T-helper 1 cell treated with Interleukin-12 subunit alpha and Interleukin-12 subunit beta and Interleukin-4 antibody, amounts not matched to agents 30 ng/mL and 1 ng/mL, for 36 hours (primary cell): ENCODE measurements at regions not wholly inside any gene's neighbourhood (a gene's known extent, or its start where the extent isn't known, plus 50 kb on each side); places are given as distances from the start of the nearest gene placed in this dataset.
"Not testable (repeated sequence)": the region's sequence is repeated elsewhere in the genome, so short reads cannot be mapped to it uniquely, and the experiment has no call there.

ENCODE experiments used
- intact Hi-C: fragments of 100-400 bp; cut with micrococcal nuclease; formaldehyde crosslinking; loops from one replicate; pipeline ENCODE4 v1.15.1; 2024

GRCh38 chr3:164387236-164387635 lies 691.1 kb downstream of the SI start:
- intact Hi-C loops = no loop called here

DNA sequence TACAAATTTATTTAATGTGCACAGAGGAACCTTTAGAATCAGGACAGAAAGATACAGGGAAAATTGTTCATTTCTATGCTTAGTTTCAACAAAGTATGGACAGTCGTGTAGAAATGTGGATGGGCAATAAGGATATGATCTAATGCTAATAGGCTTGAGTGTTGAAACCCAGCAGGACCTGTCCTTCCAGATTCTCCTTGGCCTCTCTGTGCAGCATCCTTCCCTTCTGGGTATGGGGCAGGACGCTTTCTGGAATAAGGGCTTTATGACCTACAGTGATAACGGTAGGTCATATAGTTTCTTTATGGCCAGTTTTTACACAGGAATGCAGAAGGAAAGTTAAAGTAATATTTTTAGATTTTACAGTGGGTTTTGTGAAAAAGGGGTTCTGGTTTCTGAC lies 698.1 kb downstream of the SI start:
- intact Hi-C loops = no loop called here

DNA sequence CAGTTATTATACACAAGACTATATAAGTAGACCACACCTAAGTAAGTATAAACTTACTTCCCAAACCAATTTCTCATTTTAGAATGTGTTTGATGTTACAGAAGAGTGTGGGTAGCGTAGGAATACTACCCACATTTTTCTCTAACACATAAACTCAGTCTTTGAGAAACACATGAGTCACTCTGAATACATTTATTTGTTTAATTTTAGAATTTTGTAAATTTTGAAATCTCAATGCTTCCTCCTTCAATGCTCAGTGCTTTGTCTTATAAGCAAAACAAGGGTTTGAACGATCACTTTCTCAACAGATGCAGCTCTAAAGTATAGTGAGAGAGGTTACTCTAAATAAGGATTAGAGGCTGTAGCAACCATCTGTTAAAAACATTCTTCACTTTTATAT lies 700.8 kb downstream of the SI start:
- intact Hi-C loops = no loop called here

- intact Hi-C loops = no loop called here
Measured at GRCh38 chr3:164375995-164376394, 702.3 kb downstream of the SI start.

DNA sequence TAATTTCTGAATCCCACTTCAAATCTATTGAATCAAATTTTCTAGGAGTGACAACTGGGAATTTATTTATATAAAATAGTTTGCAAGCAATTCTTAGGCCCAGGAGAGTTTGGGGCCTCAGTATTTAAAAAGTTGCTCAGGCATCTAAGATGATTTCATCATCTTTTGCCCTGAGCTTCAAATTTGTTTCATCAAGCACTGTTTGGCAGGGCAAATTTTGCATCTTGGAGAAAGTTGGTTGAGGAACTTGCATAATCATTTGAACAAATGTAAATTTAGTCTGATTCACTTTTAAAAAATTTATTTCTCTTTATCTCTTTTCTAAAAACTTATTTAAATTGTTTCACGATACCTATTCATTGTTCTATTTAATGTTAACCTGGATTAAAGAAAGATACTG lies 702.8 kb downstream of the SI start:
- intact Hi-C loops = no loop called here

- intact Hi-C loops = no loop called here
Measured at GRCh38 chr3:164371681-164372080, 706.6 kb downstream of the SI start.

GRCh38 chr3:164370970-164371369 lies 707.3 kb downstream of the SI start:
- intact Hi-C loops = no loop called here

GRCh38 chr3:164365242-164365641 lies 713.1 kb downstream of the SI start:
- intact Hi-C loops = no loop called here

DNA sequence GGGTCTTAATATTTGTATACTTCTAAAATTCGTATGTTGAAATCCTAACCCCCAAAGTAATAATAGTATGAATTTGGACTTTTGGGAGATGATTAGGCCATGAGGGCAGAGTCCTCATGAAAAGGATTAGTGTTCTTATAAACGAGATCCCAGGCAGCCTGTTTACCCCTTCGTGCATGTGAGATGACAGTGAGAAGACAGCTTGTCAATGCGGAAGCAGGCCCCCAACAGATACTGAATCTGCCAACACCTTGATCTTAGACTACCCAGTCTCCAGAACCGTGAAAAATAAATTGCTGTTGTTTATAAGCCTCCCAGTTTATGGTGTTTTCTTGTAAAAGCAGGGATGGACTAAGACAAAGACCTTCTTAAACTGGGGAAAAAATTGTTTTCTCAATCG lies 714.2 kb downstream of the SI start:
- intact Hi-C loops = no loop called here

GRCh38 chr3:164360738-164361406 lies 717.4 kb downstream of the SI start:
- intact Hi-C loops = no loop called here

DNA sequence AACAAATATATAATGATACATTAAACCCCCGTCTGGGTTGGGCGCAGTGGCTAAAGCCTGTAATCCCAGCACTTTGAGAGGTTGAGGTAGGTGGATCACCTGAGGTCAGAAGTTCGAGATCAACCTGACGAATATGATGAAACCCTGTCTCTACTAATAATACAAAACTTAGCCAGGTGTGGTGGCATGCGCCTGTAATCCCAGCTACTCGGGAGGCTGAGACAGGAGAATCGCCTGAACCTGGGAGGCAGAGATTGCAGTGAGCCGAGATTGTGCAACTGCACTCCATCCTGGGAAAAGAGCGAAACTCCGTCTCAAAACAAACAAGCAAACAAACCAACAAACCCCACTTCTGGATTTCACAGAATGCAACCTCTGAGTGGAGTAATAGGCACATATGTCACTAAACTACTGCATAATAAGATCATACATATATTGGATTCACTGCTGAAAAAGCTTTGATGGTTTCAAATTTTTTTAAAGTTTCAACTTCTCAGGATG lies 718.2 kb downstream of the SI start:
- intact Hi-C loops = no loop called here

DNA sequence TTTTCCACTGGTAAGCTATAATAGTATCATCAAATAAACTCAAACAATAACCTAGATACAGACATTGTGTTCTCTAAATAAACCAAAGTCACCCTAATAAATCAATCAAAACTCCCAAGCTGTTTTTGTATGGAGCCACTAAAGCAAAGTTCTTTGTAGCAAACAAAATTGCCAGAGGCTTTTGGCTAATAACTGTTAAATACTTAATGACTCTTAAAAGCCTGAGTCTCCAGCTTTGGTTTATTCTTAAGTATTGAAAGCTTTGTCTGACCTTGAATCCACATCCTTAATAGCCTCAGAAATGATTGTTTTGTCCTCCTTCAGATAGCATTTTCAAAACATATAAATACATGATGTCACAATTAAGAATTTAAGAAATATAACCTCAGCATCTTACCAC lies 725.3 kb downstream of the SI start:
- intact Hi-C loops = no loop called here

DNA sequence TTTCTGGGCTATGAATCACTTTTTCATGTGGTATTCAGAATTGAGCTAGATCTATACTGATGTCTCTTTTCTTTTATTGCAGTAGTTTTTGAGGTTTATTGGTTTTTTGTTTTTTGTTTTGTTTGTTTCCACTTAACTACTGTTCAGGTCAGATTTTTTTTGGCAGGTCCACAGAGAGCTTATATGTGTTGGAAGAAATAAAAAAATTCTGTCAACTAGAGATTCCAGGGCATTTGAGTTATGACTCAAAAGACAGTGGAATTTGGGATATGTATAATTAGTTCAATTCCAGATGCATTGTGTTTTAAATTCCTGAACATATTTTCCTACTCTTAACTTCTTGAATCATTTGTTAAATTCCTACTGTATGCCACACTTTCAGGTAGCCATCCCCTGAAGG lies 727.2 kb downstream of the SI start:
- intact Hi-C loops = no loop called here

GRCh38 chr3:164342206-164342605 lies 736.1 kb downstream of the SI start:
- intact Hi-C loops = not testable (repeated sequence)

- intact Hi-C loops = no loop called here
Measured at GRCh38 chr3:164341086-164341485, 737.2 kb downstream of the SI start.

- intact Hi-C loops = no loop called here
Measured at GRCh38 chr3:164340273-164340672, 738.0 kb downstream of the SI start.

GRCh38 chr3:164332831-164333802 lies 745.2 kb downstream of the SI start:
- intact Hi-C loops = no loop called here

GRCh38 chr3:164326714-164327113 lies 751.6 kb downstream of the SI start:
- intact Hi-C loops = no loop called here

DNA sequence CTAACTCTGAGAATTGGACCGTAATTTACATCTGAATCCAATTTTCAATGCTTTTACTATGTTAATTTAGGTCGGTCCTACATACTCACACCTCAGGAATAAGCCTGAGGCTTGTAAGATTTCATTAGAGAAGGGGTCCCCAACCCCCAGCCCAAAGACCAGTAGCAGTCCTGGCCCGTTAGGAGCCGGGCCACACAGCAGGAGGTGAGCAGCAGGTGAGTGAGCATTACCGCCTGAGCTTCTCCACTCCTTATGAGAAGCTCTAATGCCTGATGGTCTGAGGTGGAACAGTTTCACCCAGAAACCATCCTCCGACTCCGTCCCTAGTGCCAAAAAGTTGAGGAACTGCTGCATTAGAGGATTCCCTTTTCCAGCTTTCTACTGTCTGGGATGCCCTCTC lies 757.3 kb downstream of the SI start:
- intact Hi-C loops = no loop called here

GRCh38 chr3:164306042-164306441 lies 772.3 kb downstream of the SI start:
- intact Hi-C loops = no loop called here

- intact Hi-C loops = no loop called here
Measured at GRCh38 chr3:164303894-164304293, 774.4 kb downstream of the SI start.

- intact Hi-C loops = no loop called here
Measured at GRCh38 chr3:164302622-164303021, 775.7 kb downstream of the SI start.

GRCh38 chr3:164291486-164291885 lies 786.8 kb downstream of the SI start:
- intact Hi-C loops = not testable (repeated sequence)
